ENCODE measurements at regions not wholly inside any gene's neighbourhood (a gene's known extent, or its start where the extent isn't known, plus 50 kb on each side); places are given as distances from the start of the nearest gene placed in this dataset.
"Not testable (repeated sequence)": the region's sequence is repeated elsewhere in the genome, so short reads cannot be mapped to it uniquely, and the experiment has no call there.

- no peaks in the 10 kb centered on the region for H3K27me3 ChIP-seq (ENCODE audit: control insufficient read depth, insufficient read depth, low read length)
Measured at GRCh38 chr5:28305891-28306290, 1267.5 kb upstream of the CDH9 start.

GRCh38 chr5:28301712-28302111 lies 1263.3 kb upstream of the CDH9 start:
- Histone ChIP-seq H3K4me3 (ENCODE audit: low read length in 3 of 3) (no peak overlapping the region), H3K9ac (ENCODE audit: low read length in 3 of 3) (no peak overlapping the region), H3K36me3 (ENCODE audit: control insufficient read depth in 2 of 3, insufficient read depth in 3 of 3, low read length in 3 of 3) (no peaks in the 10 kb centered on the region), H3K27ac (ENCODE audit: low read depth in 2 of 2, low read length in 2 of 2) (no peak overlapping the region), H3K4me1 (ENCODE audit: control insufficient read depth in 2 of 3, insufficient read depth in 2 of 3, low read depth in 1 of 3, low read length in 3 of 3) (no peaks in the 10 kb centered on the region), H3K27me3 (ENCODE audit: control insufficient read depth, insufficient read depth, low read length) (no peaks in the 10 kb centered on the region), H3K9me3 (ENCODE audit: control insufficient read depth in 2 of 3, insufficient read depth in 1 of 3, low read length in 3 of 3) (peaks cover 0 to 2% (median 0%) of the 10 kb centered on the region in 3 donors)
- DNase-seq (peak in 1 of 5 donors; percentile 2), FAIRE-seq (no peak)
- TF ChIP-seq CTCF (IDR thresholded peaks at IDR 0.05; ENCODE audit: borderline replicate concordance, extremely low read depth, insufficient read depth), result no peak
- intact Hi-C loops (cut with DNase I), result no loop called here

More at GRCh38 chr5:28305891-28306290, 1267.5 kb upstream of the CDH9 start:
- no peak for FAIRE-seq
- peaks cover 0 to 2% (median 0%) of the 10 kb centered on the region in 3 donors for H3K9me3 ChIP-seq (ENCODE audit: control insufficient read depth in 2 of 3, insufficient read depth in 1 of 3, low read length in 3 of 3)
- no peaks in the 10 kb centered on the region for H3K4me1 ChIP-seq (ENCODE audit: control insufficient read depth in 2 of 3, insufficient read depth in 2 of 3, low read depth in 1 of 3, low read length in 3 of 3)
- H3K9ac ChIP-seq (ENCODE audit: low read length in 3 of 3), result no peak overlapping the region
- no peak overlapping the region for H3K4me3 ChIP-seq (ENCODE audit: low read length in 3 of 3)
- no peak for TF ChIP-seq CTCF (IDR thresholded peaks at IDR 0.05; ENCODE audit: borderline replicate concordance, extremely low read depth, insufficient read depth)
- DNase-seq, result no peak
- H3K27ac ChIP-seq (ENCODE audit: low read depth in 2 of 2, low read length in 2 of 2), result no peak overlapping the region
- intact Hi-C loops (cut with DNase I), result no loop called here
- H3K36me3 ChIP-seq (ENCODE audit: control insufficient read depth in 2 of 3, insufficient read depth in 3 of 3, low read length in 3 of 3), result no peaks in the 10 kb centered on the region

GRCh38 chr5:28296254-28297013 lies 1258.0 kb upstream of the CDH9 start:
- Histone ChIP-seq H3K27me3 (ENCODE audit: control insufficient read depth, insufficient read depth, low read length) (no peaks in the 10 kb centered on the region), H3K36me3 (ENCODE audit: control insufficient read depth in 2 of 3, insufficient read depth in 3 of 3, low read length in 3 of 3) (no peaks in the 10 kb centered on the region), H3K4me3 (ENCODE audit: low read length in 3 of 3) (no peak overlapping the region), H3K9ac (ENCODE audit: low read length in 3 of 3) (no peak overlapping the region), H3K4me1 (ENCODE audit: control insufficient read depth in 2 of 3, insufficient read depth in 2 of 3, low read depth in 1 of 3, low read length in 3 of 3) (no peaks in the 10 kb centered on the region), H3K9me3 (ENCODE audit: control insufficient read depth in 2 of 3, insufficient read depth in 1 of 3, low read length in 3 of 3) (no peaks in the 10 kb centered on the region), H3K27ac (ENCODE audit: low read depth in 2 of 2, low read length in 2 of 2) (no peak overlapping the region)
- intact Hi-C loops (cut with DNase I), result no loop called here
- DNase-seq (no peak), FAIRE-seq (no peak)
- no peak for TF ChIP-seq CTCF (IDR thresholded peaks at IDR 0.05; ENCODE audit: borderline replicate concordance, extremely low read depth, insufficient read depth)

GRCh38 chr5:28287021-28287420 lies 1248.6 kb upstream of the CDH9 start:
- FAIRE-seq; H3K27me3 ChIP-seq (ENCODE audit: control insufficient read depth, insufficient read depth, low read length); H3K4me1 ChIP-seq (ENCODE audit: control insufficient read depth in 2 of 3, insufficient read depth in 2 of 3, low read depth in 1 of 3, low read length in 3 of 3); intact Hi-C loops (cut with DNase I); H3K36me3 ChIP-seq (ENCODE audit: control insufficient read depth in 2 of 3, insufficient read depth in 3 of 3, low read length in 3 of 3); H3K4me3 ChIP-seq (ENCODE audit: low read length in 3 of 3); H3K9me3 ChIP-seq (ENCODE audit: control insufficient read depth in 2 of 3, insufficient read depth in 1 of 3, low read length in 3 of 3); H3K27ac ChIP-seq (ENCODE audit: low read depth in 2 of 2, low read length in 2 of 2); H3K9ac ChIP-seq (ENCODE audit: low read length in 3 of 3): not testable (repeated sequence)
- peak in 2 of 5 donors; percentile 4 to 15 for DNase-seq
